Trophoblast cell (in vitro differentiated cells and primary cell): ENCODE measurements at regions not wholly inside any gene's neighbourhood (a gene's known extent, or its start where the extent isn't known, plus 50 kb on each side); places are given as distances from the start of the nearest gene placed in this dataset.

Experiments used
- DNase-seq, 2 donors: peaks; one replicate each; pipeline ENCODE4 v3.0.0-alpha.2; 2016
- H2AFZ ChIP-seq: 2 replicates; pipeline ENCODE4 v1.6.1; 2013; ENCODE audit warnings: low read length, moderate library complexity, mild to moderate bottlenecking; ENCODE audit not compliant: insufficient read depth, poor library complexity
- H2AK5ac ChIP-seq: 2 replicates; pipeline ENCODE4 v1.6.1; 2013; ENCODE audit warnings: mild to moderate bottlenecking, low read length
- H2BK120ac ChIP-seq: 2 replicates; pipeline ENCODE4 v1.6.1; 2013; ENCODE audit warnings: low read length, mild to moderate bottlenecking, moderate library complexity; ENCODE audit not compliant: insufficient read depth, poor library complexity
- H2BK12ac ChIP-seq: 2 replicates; pipeline ENCODE4 v1.6.1; 2013; ENCODE audit warnings: mild to moderate bottlenecking, low read length, moderate library complexity
- H2BK5ac ChIP-seq: 2 replicates; pipeline ENCODE4 v1.6.1; 2013; ENCODE audit warnings: low read length, low read depth, moderate library complexity, mild to moderate bottlenecking; ENCODE audit not compliant: poor library complexity
- H3K14ac ChIP-seq: 2 replicates; pipeline ENCODE4 v1.6.1; 2013; ENCODE audit warnings: mild to moderate bottlenecking, low read length
- H3K18ac ChIP-seq: 2 replicates; pipeline ENCODE4 v1.6.1; 2013; ENCODE audit warnings: mild to moderate bottlenecking, low read length
- H3K23ac ChIP-seq: 2 replicates; pipeline ENCODE4 v1.6.1; 2013; ENCODE audit warnings: low read length
- H3K27ac ChIP-seq: 2 replicates; pipeline ENCODE4 v1.5.1; 2013; ENCODE audit warnings: low read depth, mild to moderate bottlenecking, inconsistent platforms, low read length, moderate library complexity
- H3K27me3 ChIP-seq: 2 replicates; pipeline ENCODE4 v1.6.1; 2013; ENCODE audit warnings: inconsistent platforms, mild to moderate bottlenecking, low read length, moderate library complexity; ENCODE audit not compliant: insufficient read depth
- H3K36me3 ChIP-seq, 2 experiments: 1 replicate in 1 of 2; 2 replicates in 1 of 2; pipeline ENCODE4 v1.6.1; 2013; ENCODE audit warnings: low read length in 2 of 2, mild to moderate bottlenecking in 2 of 2, moderate library complexity in 1 of 2; ENCODE audit not compliant: insufficient read depth in 2 of 2, control insufficient read depth in 1 of 2
- H3K4ac ChIP-seq: 2 replicates; pipeline ENCODE4 v1.6.1; 2013; ENCODE audit warnings: low read depth, mild to moderate bottlenecking, low read length, moderate library complexity
- H3K4me1 ChIP-seq, 2 experiments: 1 replicate in 1 of 2; 2 replicates in 1 of 2; pipeline ENCODE4 v1.6.1; 2013; ENCODE audit warnings: low read length in 2 of 2, mild to moderate bottlenecking in 2 of 2, moderate library complexity in 1 of 2; ENCODE audit not compliant: insufficient read depth in 2 of 2, control insufficient read depth in 1 of 2
- H3K4me2 ChIP-seq: 2 replicates; pipeline ENCODE4 v1.6.1; 2013; ENCODE audit warnings: inconsistent platforms, mild to moderate bottlenecking, low read length, moderate library complexity
- H3K4me3 ChIP-seq: 2 replicates; pipeline ENCODE4 v1.5.1; 2013; ENCODE audit warnings: mild to moderate bottlenecking, low read depth, low read length, inconsistent platforms
- H3K79me1 ChIP-seq: one replicate; pipeline ENCODE4 v1.6.1; 2013; ENCODE audit warnings: low read length
- H3K79me2 ChIP-seq: 2 replicates; pipeline ENCODE4 v1.6.1; 2013; ENCODE audit warnings: low read length, mild to moderate bottlenecking; ENCODE audit not compliant: control insufficient read depth, insufficient read depth, poor library complexity
- H3K9ac ChIP-seq: 2 replicates; pipeline ENCODE4 v1.6.1; 2013; ENCODE audit warnings: mild to moderate bottlenecking, low read length
- H3K9me3 ChIP-seq: 2 replicates; pipeline ENCODE4 v1.6.1; 2013; ENCODE audit warnings: low read depth, mild to moderate bottlenecking, control low read depth, inconsistent platforms, low read length; ENCODE audit not compliant: insufficient read depth
- H4K12ac ChIP-seq: 2 replicates; pipeline ENCODE4 v1.6.1; 2013; ENCODE audit warnings: low read depth, mild to moderate bottlenecking, low read length, moderate library complexity
- H4K8ac ChIP-seq: 2 replicates; pipeline ENCODE4 v1.6.1; 2013; ENCODE audit warnings: low read depth, mild to moderate bottlenecking, low read length, moderate library complexity
- H4K91ac ChIP-seq: one replicate; pipeline ENCODE4 v1.6.1; 2013; ENCODE audit warnings: low read depth, mild to moderate bottlenecking, low read length, moderate library complexity
- WGBS: extraction: QIAGEN DNeasy Blood & Tissue Kit; methylation state at CpG from one replicate; pipeline ENCODE4 v1.1.7; 2013; ENCODE audit warnings: missing lambda C conversion rate; ENCODE audit not compliant: insufficient read length, insufficient coverage; ENCODE audit errors: extremely low coverage; 5-methylcytosine and 5-hydroxymethylcytosine counted together

DNA sequence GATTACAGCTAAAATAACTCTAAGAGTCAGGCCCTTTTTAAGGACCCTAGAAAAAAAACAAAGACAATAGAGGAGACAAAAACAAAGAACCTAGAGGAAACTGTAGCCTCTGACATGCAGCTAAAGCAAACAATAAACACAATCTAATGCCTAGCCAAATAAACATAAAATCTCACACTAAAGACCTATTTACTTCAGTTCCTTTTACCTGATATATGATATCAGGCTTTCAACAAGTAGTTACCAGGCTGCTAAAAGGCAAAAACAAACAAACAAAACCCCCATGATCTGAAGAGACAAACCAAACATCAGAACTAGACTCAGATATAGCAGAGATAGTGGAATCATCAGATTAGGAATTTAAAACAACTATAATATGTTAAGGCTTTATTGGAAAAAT lies 226.5 kb upstream of the POU5F2 start:
- Histone ChIP-seq H4K12ac (no peak overlapping the region), H3K27ac (no peak overlapping the region), H4K8ac (no peak overlapping the region), H3K79me2 (no peaks in the 10 kb centered on the region), H2BK120ac (no peak overlapping the region), H3K4me3 (no peak overlapping the region), H3K4ac (no peak overlapping the region), H2AK5ac (no peak overlapping the region), H2BK12ac (no peak overlapping the region), H2AFZ (no peak overlapping the region), H3K4me2 (no peak overlapping the region), H4K91ac (no peak overlapping the region), H3K18ac (no peak overlapping the region), H2BK5ac (no peak overlapping the region), H3K27me3 (no peaks in the 10 kb centered on the region), H3K23ac (no peak overlapping the region), H3K36me3 (no peaks in the 10 kb centered on the region), H3K79me1 (no peaks in the 10 kb centered on the region), H3K4me1 (no peaks in the 10 kb centered on the region), H3K14ac (no peak overlapping the region), H3K9ac (no peak overlapping the region), H3K9me3 (no peaks in the 10 kb centered on the region)
- no peak for DNase-seq

- Histone ChIP-seq H2BK5ac (no peak overlapping the region), H4K8ac (no peak overlapping the region), H3K4me2 (no peak overlapping the region), H3K4me3 (no peak overlapping the region), H3K79me1 (no peaks in the 10 kb centered on the region), H3K9ac (no peak overlapping the region), H3K18ac (no peak overlapping the region), H3K9me3 (no peaks in the 10 kb centered on the region), H4K91ac (no peak overlapping the region), H2BK12ac (no peak overlapping the region), H3K23ac (no peak overlapping the region), H3K27ac (no peak overlapping the region), H4K12ac (no peak overlapping the region), H2AK5ac (no peak overlapping the region), H2BK120ac (no peak overlapping the region), H3K14ac (no peak overlapping the region), H3K4me1 (no peaks in the 10 kb centered on the region), H3K36me3 (no peaks in the 10 kb centered on the region), H3K4ac (no peak overlapping the region), H3K27me3 (no peaks in the 10 kb centered on the region), H2AFZ (no peak overlapping the region), H3K79me2 (no peaks in the 10 kb centered on the region)
- no peak for DNase-seq
- no CpG with 5 or more reads among the region's 1 CpG for WGBS
Measured at GRCh38 chr5:93964421-93964820, 223.0 kb upstream of the POU5F2 start.

DNA sequence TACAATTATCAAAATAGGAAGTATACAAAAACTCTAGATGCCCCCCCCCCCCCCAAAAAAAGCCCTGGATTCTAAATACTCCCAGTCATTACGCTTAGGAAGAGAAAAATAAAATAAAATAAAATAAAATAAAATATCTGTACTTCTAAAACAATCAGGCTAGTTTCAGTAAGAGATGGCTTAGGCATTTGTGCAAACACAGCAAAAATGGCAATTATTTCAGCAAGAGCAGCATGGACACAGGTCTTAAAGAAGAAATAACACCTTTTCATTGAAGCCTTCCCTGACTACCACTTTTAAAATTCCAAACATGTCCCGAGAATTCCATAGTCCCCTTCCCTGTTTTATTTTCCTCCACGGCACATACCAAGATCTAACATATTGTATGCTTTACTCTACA lies 218.6 kb upstream of the POU5F2 start:
- Histone ChIP-seq H2BK12ac (no peak overlapping the region), H4K8ac (no peak overlapping the region), H3K9ac (no peak overlapping the region), H3K9me3 (no peaks in the 10 kb centered on the region), H2BK5ac (no peak overlapping the region), H4K91ac (no peak overlapping the region), H2AFZ (no peak overlapping the region), H3K79me1 (no peaks in the 10 kb centered on the region), H2BK120ac (no peak overlapping the region), H3K23ac (no peak overlapping the region), H2AK5ac (no peak overlapping the region), H3K27ac (no peak overlapping the region), H3K4me2 (no peak overlapping the region), H3K4me1 (peaks cover 0 to 4% of the 10 kb centered on the region in 2 experiments), H3K4ac (no peak overlapping the region), H3K4me3 (no peak overlapping the region), H3K27me3 (no peaks in the 10 kb centered on the region), H3K14ac (no peak overlapping the region), H4K12ac (no peak overlapping the region), H3K36me3 (no peaks in the 10 kb centered on the region), H3K18ac (no peak overlapping the region), H3K79me2 (no peaks in the 10 kb centered on the region)
- peak in 1 of 2 donors; percentile 9 for DNase-seq
- no CpG with 5 or more reads among the region's 3 CpGs for WGBS

DNA sequence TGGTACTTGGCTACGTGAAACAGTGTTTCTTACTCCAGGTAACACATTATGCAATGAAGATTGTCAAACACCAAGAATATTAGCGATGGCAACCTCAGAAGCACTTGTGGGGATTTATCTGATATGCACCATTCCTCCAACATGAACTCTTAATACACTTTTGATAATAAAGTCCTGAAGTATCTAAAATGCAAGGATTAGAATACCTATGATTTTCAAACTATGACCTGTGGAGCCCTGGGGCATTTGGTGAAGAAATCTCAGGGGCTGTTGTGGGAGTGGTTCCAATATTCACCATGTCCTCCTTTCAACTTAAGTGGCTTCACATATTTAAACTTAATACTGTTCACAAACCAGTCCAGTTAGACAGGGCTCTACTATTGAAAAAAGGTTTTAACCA lies 214.6 kb upstream of the POU5F2 start:
- H4K8ac ChIP-seq: no peak overlapping the region
- no peak overlapping the region for H3K27ac ChIP-seq
- no peak overlapping the region for H3K18ac ChIP-seq
- no peaks in the 10 kb centered on the region for H3K79me1 ChIP-seq
- H4K12ac ChIP-seq: no peak overlapping the region
- no peak overlapping the region for H3K4me2 ChIP-seq
- no peak overlapping the region for H3K23ac ChIP-seq
- no peak overlapping the region for H4K91ac ChIP-seq
- WGBS: no CpG with 5 or more reads among the region's 2 CpGs
- H3K36me3 ChIP-seq: no peaks in the 10 kb centered on the region
- H3K4ac ChIP-seq: no peak overlapping the region
- H3K9ac ChIP-seq: no peak overlapping the region
- no peaks in the 10 kb centered on the region for H3K9me3 ChIP-seq
- no peaks in the 10 kb centered on the region for H3K79me2 ChIP-seq
- H2AK5ac ChIP-seq: no peak overlapping the region
- no peak overlapping the region for H3K4me3 ChIP-seq
- H2BK5ac ChIP-seq: no peak overlapping the region
- H3K14ac ChIP-seq: no peak overlapping the region
- peaks cover 0 to 5% of the 10 kb centered on the region in 2 experiments for H3K4me1 ChIP-seq
- no peak overlapping the region for H2BK12ac ChIP-seq
- H2AFZ ChIP-seq: no peak overlapping the region
- DNase-seq: peak; percentile 88 to 95
- no peak overlapping the region for H2BK120ac ChIP-seq
- no peaks in the 10 kb centered on the region for H3K27me3 ChIP-seq
